GM12892 (cell line): ENCODE measurements at regions not wholly inside any gene's neighbourhood (a gene's known extent, or its start where the extent isn't known, plus 50 kb on each side); places are given as distances from the start of the nearest gene placed in this dataset.
A peak's percentile ranks its signal among the peaks of the same experiment; 100 is the strongest.
"Not testable (repeated sequence)": the region's sequence is repeated elsewhere in the genome, so short reads cannot be mapped to it uniquely, and the experiment has no call there.

Source experiments
- DNase-seq: peaks from one replicate; pipeline ENCODE4 v3.0.0; 2011; ENCODE audit not compliant: insufficient read length
- FAIRE-seq: peaks from 2 replicates; lab custom pipeline; 2011; peaks lifted over from hg19 to GRCh38; lab: Jason Lieb, UNC
- POLR2A ChIP-seq: IDR thresholded peaks from 2 replicates; pipeline ENCODE4 v1.6.1; 2011; ENCODE audit warnings: low read depth, low read length, control low read depth
- POLR2AphosphoS5 ChIP-seq: IDR thresholded peaks from 2 replicates; pipeline ENCODE4 v1.6.1; 2011; ENCODE audit warnings: low read depth, low read length, control low read depth
- TAF1 ChIP-seq: IDR thresholded peaks from 2 replicates; pipeline ENCODE4 v1.6.1; 2011; ENCODE audit warnings: low read depth, mild to moderate bottlenecking, control low read depth, low read length, borderline replicate concordance

DNA sequence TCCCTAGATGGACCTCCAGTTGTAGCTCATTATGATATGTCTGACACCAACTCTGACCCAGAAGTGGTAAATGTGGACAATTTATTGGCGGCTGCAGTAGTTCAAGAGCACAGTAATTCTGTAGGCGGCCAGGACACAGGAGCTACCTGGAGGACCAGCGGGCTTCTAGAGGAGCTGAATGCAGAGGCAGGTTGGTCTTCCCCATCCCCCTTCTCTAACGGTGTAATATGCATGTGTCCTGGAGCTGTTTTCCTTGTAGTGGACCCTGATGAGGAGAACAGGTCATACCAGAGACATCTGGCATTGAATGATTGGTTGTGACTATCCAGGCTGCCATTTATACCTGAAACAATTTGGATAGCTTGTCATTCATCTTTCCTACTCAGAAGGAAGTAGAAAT lies 135.8 kb downstream of the HAUS1 start:
- no peak for FAIRE-seq
- TF ChIP-seq POLR2AphosphoS5 (no peak), TAF1 (no peak), POLR2A (no peak)
- no peak for DNase-seq

DNA sequence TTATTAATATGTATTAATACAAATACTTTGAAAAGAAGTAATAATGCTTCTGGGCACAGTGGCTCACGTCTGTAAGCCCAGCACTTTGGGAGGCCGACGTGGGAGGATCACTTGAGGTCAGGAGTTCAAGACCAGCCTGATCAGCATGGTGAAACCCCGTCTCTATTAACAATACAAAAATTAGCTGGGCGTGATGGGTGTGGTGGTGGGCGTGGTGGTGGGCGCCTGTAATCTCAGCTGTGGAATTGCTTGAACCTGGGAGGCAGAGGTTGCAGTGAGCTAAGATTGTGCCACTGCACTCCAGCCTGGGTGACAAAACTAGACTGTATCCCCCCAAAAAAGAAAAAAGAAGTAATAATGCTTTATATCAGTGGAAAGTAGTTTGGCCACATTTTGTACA lies 137.2 kb downstream of the HAUS1 start:
- FAIRE-seq, DNase-seq: not testable (repeated sequence)

DNA sequence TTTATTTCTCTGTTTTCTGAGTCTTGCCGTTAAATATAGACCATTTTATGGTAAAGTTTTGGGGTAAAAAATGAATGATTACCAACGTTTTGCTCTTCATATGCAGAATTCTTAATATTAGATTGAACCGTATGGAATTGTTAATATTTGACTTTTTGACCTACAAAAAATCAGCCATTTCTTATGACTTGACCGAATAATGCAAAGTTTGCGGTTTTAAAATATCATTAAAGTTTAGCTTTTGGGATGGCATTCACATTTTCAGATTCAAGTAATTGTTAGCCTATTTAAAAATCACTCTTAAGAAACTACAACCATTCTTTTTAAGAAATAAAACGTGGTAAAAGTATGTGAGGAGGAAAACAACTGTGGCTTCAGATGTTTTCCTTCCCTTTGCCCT lies 138.0 kb downstream of the HAUS1 start:
- FAIRE-seq (no peak), DNase-seq (no peak)
- no peak for TF ChIP-seq POLR2AphosphoS5

DNA sequence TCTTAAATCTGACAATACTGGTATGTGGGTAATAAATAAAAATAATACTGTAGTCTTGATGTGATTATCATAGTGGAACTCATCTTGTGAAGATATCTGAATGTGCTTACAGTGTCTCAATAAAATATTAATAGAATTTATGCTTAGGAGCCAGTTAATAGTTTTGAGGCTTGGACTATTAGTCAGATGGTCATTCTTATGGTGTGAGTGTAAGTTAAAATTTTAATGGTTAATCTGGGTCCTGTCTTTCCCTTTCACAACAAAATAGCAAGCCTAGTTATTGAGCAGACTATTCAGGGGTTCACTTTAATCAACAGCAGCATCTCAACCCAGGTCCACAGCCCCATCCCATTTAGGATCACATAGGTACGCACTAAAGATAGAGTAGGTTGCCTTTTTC lies 138.9 kb downstream of the HAUS1 start:
- FAIRE-seq (no peak), DNase-seq (no peak)
- TF ChIP-seq POLR2AphosphoS5 (no peak), TAF1 (no peak), POLR2A (no peak)

DNA sequence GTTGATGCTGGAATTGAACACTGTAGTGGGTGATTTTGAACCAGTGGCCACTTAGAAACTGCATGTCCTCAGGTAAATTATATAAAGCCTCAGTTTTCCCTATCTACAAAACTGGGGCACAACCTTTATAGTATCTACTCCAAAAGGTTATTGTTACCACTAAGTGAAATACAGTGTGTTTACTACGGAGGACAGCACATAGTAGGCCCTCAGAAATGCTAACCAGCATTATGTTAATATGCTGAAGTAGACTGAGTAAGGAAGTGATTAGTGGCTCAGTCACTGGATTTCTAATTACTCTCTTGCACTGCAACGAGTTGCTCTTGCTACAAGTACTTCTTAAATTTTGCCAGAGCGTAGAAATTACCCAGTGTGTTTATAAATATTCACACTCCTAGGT lies 139.5 kb downstream of the HAUS1 start:
- FAIRE-seq: no peak
- TF ChIP-seq TAF1 (no peak), POLR2A (no peak), POLR2AphosphoS5 (no peak)
- no peak for DNase-seq

DNA sequence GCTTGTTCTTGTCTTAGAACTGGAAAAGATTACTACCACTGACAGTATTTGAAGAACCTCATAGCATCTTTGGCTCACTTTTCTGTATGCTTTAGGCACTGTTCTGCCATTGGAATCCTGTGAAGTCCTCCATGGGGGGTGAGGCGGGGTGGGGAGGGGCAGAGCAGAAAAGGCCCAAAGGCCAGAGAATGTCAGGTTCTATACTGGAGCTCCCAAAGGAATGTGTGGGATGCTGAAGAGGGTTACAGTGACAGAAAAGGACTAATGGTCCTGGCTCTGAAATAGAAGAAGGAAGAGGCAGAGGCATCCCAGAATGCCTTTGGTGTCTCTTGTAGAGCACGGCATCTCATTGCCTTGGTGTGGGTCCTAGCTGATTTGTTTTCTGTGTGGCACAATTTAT lies 141.9 kb downstream of the HAUS1 start:
- TF ChIP-seq POLR2AphosphoS5 (no peak), TAF1 (no peak), POLR2A (no peak)
- DNase-seq (no peak), FAIRE-seq (no peak)

DNA sequence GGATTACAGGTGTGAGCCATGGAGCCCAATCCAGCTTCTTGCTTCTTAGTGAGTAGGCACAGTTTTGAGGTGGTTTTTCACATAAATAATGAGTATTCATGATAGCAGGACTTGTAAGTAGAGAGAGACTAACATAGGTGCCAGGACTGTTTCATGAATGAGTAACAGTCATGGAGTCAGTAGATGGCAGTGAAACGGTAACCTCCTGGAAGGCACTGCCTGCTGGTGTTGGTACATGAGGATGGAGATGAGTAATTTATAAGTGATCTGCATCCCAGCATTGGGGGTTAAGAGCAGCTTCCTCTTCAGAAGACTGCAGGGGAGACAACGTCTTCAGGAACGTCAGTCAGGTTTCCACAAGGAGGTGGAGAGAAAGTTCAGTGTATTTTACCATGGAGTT lies 143.8 kb downstream of the HAUS1 start:
- DNase-seq (no peak), FAIRE-seq (no peak)
- TF ChIP-seq POLR2A: no peak
- TF ChIP-seq TAF1: no peak
- no peak for TF ChIP-seq POLR2AphosphoS5

DNA sequence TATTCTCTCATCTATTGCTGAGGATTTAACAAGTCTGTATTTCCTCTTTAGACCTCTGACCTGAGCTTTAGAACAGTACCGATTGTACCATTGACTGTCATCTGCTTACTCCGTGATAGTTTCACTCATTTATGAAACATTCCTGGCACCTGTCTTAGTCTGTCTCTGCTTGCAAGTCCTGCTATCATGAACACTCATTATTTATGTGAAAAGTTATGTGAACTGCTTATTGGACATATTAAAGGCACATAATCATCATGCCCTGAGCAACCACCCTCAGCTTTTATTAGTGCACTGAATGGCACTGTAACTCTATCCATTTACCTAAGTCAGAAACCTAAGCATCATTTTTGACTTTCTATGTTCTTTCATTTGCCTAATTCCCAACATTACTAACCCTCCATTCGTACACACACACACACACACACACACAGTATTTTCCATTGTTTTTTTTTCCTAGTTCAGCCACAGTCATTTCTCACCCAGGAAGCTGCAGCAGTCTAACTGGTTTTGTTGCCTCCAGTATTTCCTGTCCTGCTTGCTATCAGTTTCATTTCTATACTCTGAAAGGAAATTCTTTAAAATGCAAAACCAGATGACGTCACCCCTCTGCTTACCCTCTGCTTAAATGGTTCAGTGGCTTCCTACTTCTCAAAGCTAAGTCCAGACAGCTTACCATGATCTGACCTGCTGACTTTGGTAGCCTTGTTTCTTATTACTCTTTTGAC lies 146.1 kb downstream of the HAUS1 start:
- peak; percentile 45 for DNase-seq
- peak; percentile 97 for FAIRE-seq
- peak; percentile 21; the same call in 1 of the 2 replicates for TF ChIP-seq POLR2A
- no peak for TF ChIP-seq TAF1

DNA sequence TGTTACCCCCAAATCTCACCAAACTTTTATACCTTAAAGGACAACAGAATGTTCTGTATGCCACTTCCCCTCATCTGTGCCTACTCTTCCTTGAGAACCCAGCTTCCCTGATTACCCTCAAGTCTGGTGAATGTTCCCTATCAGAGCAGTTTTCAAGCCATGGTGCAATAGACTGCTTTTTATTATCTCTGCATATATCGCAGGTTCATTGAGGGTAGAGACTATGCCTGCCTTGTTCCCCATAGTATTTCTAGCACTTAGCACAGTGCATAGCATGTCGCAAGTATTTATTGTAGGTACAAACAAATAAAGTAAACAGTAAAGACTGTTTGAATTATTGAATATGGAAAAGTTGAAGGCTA lies 146.6 kb downstream of the HAUS1 start:
- FAIRE-seq: no peak
- TF ChIP-seq POLR2AphosphoS5 (0 out of 2 replicates have a peak, but pooled peaks have one; percentile 15), TAF1 (no peak)

DNA sequence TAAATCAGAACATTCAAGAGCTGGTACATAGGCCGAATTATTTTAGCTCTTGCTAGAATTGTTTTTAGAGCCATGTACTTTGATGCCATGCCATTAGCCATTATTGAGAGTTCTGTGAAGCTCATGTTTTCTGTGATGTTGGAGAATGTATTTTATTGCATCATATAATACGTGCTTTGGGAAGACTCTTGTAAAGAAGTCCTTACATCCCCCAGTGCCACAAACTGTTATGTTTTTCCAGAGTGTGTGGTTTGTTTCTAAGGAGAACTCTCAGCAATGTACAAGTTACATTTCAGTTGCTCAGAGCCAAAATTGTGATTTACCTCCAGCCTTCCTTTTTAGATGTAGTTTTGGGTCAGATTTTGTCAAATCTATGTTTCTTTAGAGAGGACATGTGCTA lies 148.6 kb downstream of the HAUS1 start:
- no peak for DNase-seq
- no peak for TF ChIP-seq POLR2AphosphoS5
- TF ChIP-seq POLR2A: no peak
- no peak for TF ChIP-seq TAF1
- FAIRE-seq: no peak

More for the DNA sequence above, 146.6 kb downstream of the HAUS1 start:
- DNase-seq: no peak

DNA sequence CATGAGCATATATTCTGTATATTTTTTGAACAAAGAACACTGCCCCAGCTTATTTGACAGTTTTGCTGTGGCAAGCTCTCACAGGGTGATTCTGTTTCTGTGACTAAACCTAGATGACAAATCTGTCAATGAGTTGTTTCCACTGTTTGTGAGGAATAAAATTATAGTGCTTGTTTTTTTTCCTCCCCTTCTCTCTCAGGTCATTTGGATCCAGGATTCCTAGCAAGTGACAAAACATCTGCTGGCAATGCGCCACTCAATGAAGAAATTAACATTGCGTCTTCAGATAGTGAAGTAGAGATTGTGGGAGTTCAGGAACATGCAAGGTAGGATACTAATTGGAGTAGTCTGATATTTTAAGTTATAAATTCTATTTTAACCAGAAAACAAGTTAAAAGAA lies 149.3 kb downstream of the HAUS1 start:
- TF ChIP-seq TAF1 (no peak), POLR2A (no peak), POLR2AphosphoS5 (no peak)
- FAIRE-seq (no peak), DNase-seq (no peak)

DNA sequence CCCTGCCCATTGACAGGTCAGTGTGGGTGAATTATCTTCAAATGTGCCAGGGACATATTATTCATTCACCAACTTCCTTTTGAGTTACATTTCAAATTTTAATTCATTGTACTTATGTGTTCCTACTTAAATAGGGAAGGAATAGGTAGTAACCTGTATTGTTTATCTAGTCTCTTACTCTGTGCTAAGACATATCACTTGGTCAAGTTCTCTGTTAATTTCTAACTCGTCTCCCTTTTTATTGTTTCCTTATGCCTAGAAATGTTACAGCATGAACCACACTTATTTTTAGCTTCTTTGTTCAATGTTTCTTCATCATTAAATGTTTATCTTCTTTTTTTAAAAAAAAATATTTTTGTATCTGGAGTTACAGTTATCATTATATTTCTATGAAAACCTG lies 151.9 kb downstream of the HAUS1 start:
- DNase-seq: no peak
- TF ChIP-seq TAF1: no peak
- TF ChIP-seq POLR2A: no peak
- no peak for TF ChIP-seq POLR2AphosphoS5
- FAIRE-seq: no peak

DNA sequence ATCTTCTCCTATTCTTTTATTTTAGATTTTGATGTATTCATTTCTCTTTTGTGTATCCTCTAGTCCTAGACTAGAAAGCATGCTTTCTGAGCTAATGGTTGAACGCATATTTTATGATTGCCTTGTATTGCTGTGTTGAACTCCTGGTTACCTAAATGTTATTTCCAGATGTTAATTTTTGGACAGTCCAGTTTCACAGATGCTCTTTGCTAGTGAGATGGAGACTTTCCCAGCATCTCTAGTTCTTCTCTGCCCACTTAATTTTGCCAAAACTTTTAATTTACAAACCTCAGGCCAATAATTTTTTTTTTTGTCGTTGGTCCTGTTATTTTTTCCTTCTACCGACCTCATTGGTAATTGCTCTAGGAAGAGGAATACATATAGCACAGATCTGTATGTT lies 153.2 kb downstream of the HAUS1 start:
- FAIRE-seq (no peak), DNase-seq (no peak)
- TF ChIP-seq POLR2AphosphoS5 (no peak), TAF1 (no peak), POLR2A (no peak)
